ENCODE measurements at regions not wholly inside any gene's neighbourhood (a gene's known extent, or its start where the extent isn't known, plus 50 kb on each side); places are given as distances from the start of the nearest gene placed in this dataset.
A peak's percentile ranks its signal among the peaks of the same experiment; 100 is the strongest.

- H3K4me3 ChIP-seq (ENCODE audit: low read depth, low read length): no peak overlapping the region
- DNase-seq (ENCODE audit: low read depth): peak; percentile 13
- no peak for TF ChIP-seq CTCF (conservative IDR thresholded peaks at IDR 0.05; ENCODE audit: low read depth, low read length)
Measured at GRCh38 chr6:92589996-92590395, 829.4 kb downstream of the EPHA7 start.

GRCh38 chr6:92588148-92588547, 831.2 kb downstream of the EPHA7 start:
- no peak for TF ChIP-seq CTCF (conservative IDR thresholded peaks at IDR 0.05; ENCODE audit: low read depth, low read length)
- DNase-seq (ENCODE audit: low read depth): no peak
- H3K4me3 ChIP-seq (ENCODE audit: low read depth, low read length): no peak overlapping the region

- no peak overlapping the region for H3K4me3 ChIP-seq (ENCODE audit: low read depth, low read length)
- no peak for DNase-seq (ENCODE audit: low read depth)
- no peak for TF ChIP-seq CTCF (conservative IDR thresholded peaks at IDR 0.05; ENCODE audit: low read depth, low read length)
Measured at GRCh38 chr6:92587525-92587924, 831.8 kb downstream of the EPHA7 start.

GRCh38 chr6:92586236-92586977, 833.0 kb downstream of the EPHA7 start:
- no peak for DNase-seq (ENCODE audit: low read depth)
- TF ChIP-seq CTCF (conservative IDR thresholded peaks at IDR 0.05; ENCODE audit: low read depth, low read length): no peak
- H3K4me3 ChIP-seq (ENCODE audit: low read depth, low read length): no peak overlapping the region

GRCh38 chr6:92582211-92582610, 837.1 kb downstream of the EPHA7 start:
- no peak overlapping the region for H3K4me3 ChIP-seq (ENCODE audit: low read depth, low read length)
- no peak for DNase-seq (ENCODE audit: low read depth)
- no peak for TF ChIP-seq CTCF (conservative IDR thresholded peaks at IDR 0.05; ENCODE audit: low read depth, low read length)

- H3K4me3 ChIP-seq (ENCODE audit: low read depth, low read length): no peak overlapping the region
- TF ChIP-seq CTCF (conservative IDR thresholded peaks at IDR 0.05; ENCODE audit: low read depth, low read length): no peak
- peak; percentile 27 for DNase-seq (ENCODE audit: low read depth)
Measured at GRCh38 chr6:92577077-92577719, 842.2 kb downstream of the EPHA7 start.

GRCh38 chr6:92568541-92568940, 850.8 kb downstream of the EPHA7 start:
- no peak for DNase-seq (ENCODE audit: low read depth)
- TF ChIP-seq CTCF (conservative IDR thresholded peaks at IDR 0.05; ENCODE audit: low read depth, low read length): no peak
- no peak overlapping the region for H3K4me3 ChIP-seq (ENCODE audit: low read depth, low read length)
